COLO829 (cell line): ENCODE measurements at regions not wholly inside any gene's neighbourhood (a gene's known extent, or its start where the extent isn't known, plus 50 kb on each side); places are given as distances from the start of the nearest gene placed in this dataset.

ENCODE experiments used
- DNase-seq: peaks from one replicate; pipeline ENCODE4 v3.0.0; 2012; ENCODE audit warnings: low spot score

- no peak for DNase-seq
These were observed 321.8 kb upstream of the PRDM1 start for GRCh38 chr6:105764315-105764714.

GRCh38 chr6:105763866-105764265, 322.3 kb upstream of the PRDM1 start:
- no peak for DNase-seq

GRCh38 chr6:105760746-105761145, 325.4 kb upstream of the PRDM1 start:
- DNase-seq: no peak

- DNase-seq: peak; percentile 16
These were observed 326.2 kb upstream of the PRDM1 start for GRCh38 chr6:105759946-105760345.

GRCh38 chr6:105759015-105759414, 327.1 kb upstream of the PRDM1 start:
- no peak for DNase-seq

GRCh38 chr6:105757512-105758200, 328.5 kb upstream of the PRDM1 start:
- DNase-seq: no peak

GRCh38 chr6:105755885-105756284, 330.3 kb upstream of the PRDM1 start:
- DNase-seq: no peak

GRCh38 chr6:105753620-105754211, 332.4 kb upstream of the PRDM1 start:
- DNase-seq: no peak

- no peak for DNase-seq
These were observed 332.9 kb upstream of the PRDM1 start for GRCh38 chr6:105753207-105753606.

- DNase-seq: no peak
These were observed 336.0 kb upstream of the PRDM1 start for GRCh38 chr6:105750089-105750488.

GRCh38 chr6:105748737-105749161, 337.4 kb upstream of the PRDM1 start:
- DNase-seq: no peak

- no peak for DNase-seq
These were observed 338.2 kb upstream of the PRDM1 start for GRCh38 chr6:105747823-105748405.

- no peak for DNase-seq
These were observed 339.6 kb upstream of the PRDM1 start for GRCh38 chr6:105746509-105746908.

GRCh38 chr6:105746130-105746505, 340.0 kb upstream of the PRDM1 start:
- DNase-seq: no peak

GRCh38 chr6:105745464-105746129, 340.5 kb upstream of the PRDM1 start:
- no peak for DNase-seq

- no peak for DNase-seq
These were observed 341.3 kb upstream of the PRDM1 start for GRCh38 chr6:105744815-105745214.

GRCh38 chr6:105740946-105741645, 338.2 kb upstream of the PREP start:
- no peak for DNase-seq

- no peak for DNase-seq
These were observed 336.9 kb upstream of the PREP start for GRCh38 chr6:105739764-105740163.

GRCh38 chr6:105733556-105734162, 330.8 kb upstream of the PREP start:
- peak; percentile 8 for DNase-seq

- no peak for DNase-seq
These were observed 326.1 kb upstream of the PREP start for GRCh38 chr6:105728995-105729394.

GRCh38 chr6:105726902-105727655, 324.2 kb upstream of the PREP start:
- DNase-seq: no peak
